Smooth muscle cell (in vitro differentiated cells): ENCODE measurements at regions not wholly inside any gene's neighbourhood (a gene's known extent, or its start where the extent isn't known, plus 50 kb on each side); places are given as distances from the start of the nearest gene placed in this dataset.
A peak's percentile ranks its signal among the peaks of the same experiment; 100 is the strongest.

ENCODE experiments used
- DNase-seq: peaks from one replicate; lab custom pipeline; 2025; ENCODE audit not compliant: unreplicated experiment; lab: John Stamatoyannopoulos, UW
- H2AFZ ChIP-seq: fragments of 200-600 bp; sonication (generic); 2 replicates; pipeline ENCODE4 v1.6.0; 2016; ENCODE audit warnings: antibody characterized with exemption, low read depth, mild to moderate bottlenecking
- H3F3A ChIP-seq: fragments of 200-600 bp; sonication (generic); 2 replicates; pipeline ENCODE4 v1.6.0; 2017; ENCODE audit warnings: antibody characterized with exemption, low read depth
- H3K27ac ChIP-seq: fragments of 200-600 bp; sonication (generic); 2 replicates; pipeline ENCODE4 v1.5.1; 2016; ENCODE audit warnings: low read depth, mild to moderate bottlenecking
- H3K27me3 ChIP-seq: fragments of 200-600 bp; sonication (generic); 2 replicates; pipeline ENCODE4 v1.6.1; 2016; ENCODE audit warnings: low read depth, mild to moderate bottlenecking
- H3K36me3 ChIP-seq: fragments of 200-600 bp; sonication (generic); 2 replicates; pipeline ENCODE4 v1.5.1; 2016; ENCODE audit warnings: low read depth
- H3K4me1 ChIP-seq: fragments of 200-600 bp; sonication (generic); 2 replicates; pipeline ENCODE4 v1.5.1; 2016; ENCODE audit warnings: low read depth
- H3K4me2 ChIP-seq: fragments of 200-600 bp; sonication (generic); 2 replicates; pipeline ENCODE4 v1.6.0; 2016; ENCODE audit warnings: mild to moderate bottlenecking
- H3K4me3 ChIP-seq: fragments of 200-600 bp; sonication (generic); 2 replicates; pipeline ENCODE4 v1.5.1; 2016; ENCODE audit warnings: mild to moderate bottlenecking
- H3K79me2 ChIP-seq: fragments of 200-600 bp; sonication (generic); 2 replicates; pipeline ENCODE4 v1.6.0; 2016; ENCODE audit warnings: low read depth, mild to moderate bottlenecking
- H3K9ac ChIP-seq: fragments of 200-600 bp; sonication (generic); 2 replicates; pipeline ENCODE4 v1.6.0; 2016; ENCODE audit warnings: low read depth
- H3K9me3 ChIP-seq: fragments of 200-600 bp; sonication (generic); replicated peaks from 2 replicates; pipeline ENCODE4 v1.5.1; 2016; ENCODE audit warnings: low read depth
- H4K20me1 ChIP-seq: fragments of 200-600 bp; sonication (generic); 2 replicates; pipeline ENCODE4 v1.6.0; 2016; ENCODE audit warnings: low read depth
- CTCF ChIP-seq: fragments of 200-600 bp; sonication (generic); IDR thresholded peaks from 2 replicates; pipeline ENCODE4 v1.5.1; 2017; ENCODE audit warnings: borderline replicate concordance, mild to moderate bottlenecking, antibody characterized with exemption; ENCODE audit not compliant: insufficient read depth, poor library complexity, severe bottlenecking
- WGBS: methylation state at CpG from one replicate; pipeline ENCODE4 v1.1.7; 2016; ENCODE audit warnings: low lambda C conversion rate; 5-methylcytosine and 5-hydroxymethylcytosine counted together

GRCh38 chr9:87237336-87237735, 260.3 kb upstream of the DAPK1 start:
- Histone ChIP-seq H3K27me3 (no peaks in the 10 kb centered on the region), H3K4me2 (no peak overlapping the region), H3F3A (no peaks in the 10 kb centered on the region), H3K4me3 (no peak overlapping the region), H3K4me1 (no peaks in the 10 kb centered on the region), H3K79me2 (no peaks in the 10 kb centered on the region), H4K20me1 (no peaks in the 10 kb centered on the region), H2AFZ (no peak overlapping the region), H3K9me3 (no peaks in the 10 kb centered on the region), H3K36me3 (no peaks in the 10 kb centered on the region), H3K27ac (no peak overlapping the region), H3K9ac (no peak overlapping the region)
- DNase-seq = no peak
- 74% methylated on average over 4 of the region's 4 CpGs for WGBS
- no peak for TF ChIP-seq CTCF

DNA sequence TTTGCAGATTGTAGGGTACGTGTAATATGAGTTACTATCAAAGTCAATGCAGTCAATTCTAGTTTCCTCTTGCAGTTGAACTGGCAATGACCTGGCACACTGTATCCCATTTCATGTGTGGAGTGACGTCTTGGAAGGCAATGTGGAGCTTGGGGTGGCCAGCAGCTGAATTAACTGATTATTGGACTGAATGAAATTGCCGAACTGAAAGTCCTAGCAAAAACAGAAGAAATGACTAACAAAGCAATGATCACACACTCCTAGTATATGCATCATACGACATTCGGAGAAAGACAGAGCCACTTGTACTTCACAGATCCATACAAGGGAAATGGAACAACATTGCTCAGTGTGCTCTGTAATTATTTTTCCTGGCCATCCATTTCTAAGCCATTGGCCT, 259.1 kb upstream of the DAPK1 start:
- DNase-seq = no peak
- 95% methylated on average over 5 of the region's 5 CpGs for WGBS

DNA sequence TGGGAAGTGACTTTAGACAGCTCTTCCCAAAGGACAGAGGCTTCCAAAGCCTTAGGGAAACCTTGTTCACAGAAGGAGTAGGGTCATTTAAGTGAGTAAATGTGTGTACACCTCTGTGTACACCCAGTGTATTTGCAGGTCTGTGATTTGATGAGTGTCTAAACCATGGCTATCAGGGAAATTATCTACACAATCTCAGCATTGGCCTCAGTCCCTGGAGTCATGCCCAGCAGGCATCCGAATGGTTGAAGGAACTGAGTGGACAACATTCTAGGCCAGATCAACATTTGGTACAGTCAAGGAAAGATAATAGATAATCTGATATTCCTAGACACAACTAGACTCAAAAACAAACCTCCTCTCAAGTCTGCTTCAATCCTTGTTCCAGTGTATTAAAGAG, 258.4 kb upstream of the DAPK1 start:
- no peak overlapping the region for H3K27ac ChIP-seq
- peak overlapping the region; percentile 44 for H2AFZ ChIP-seq
- H3K9me3 ChIP-seq = no peaks in the 10 kb centered on the region

More for the DNA sequence above, 259.1 kb upstream of the DAPK1 start:
- H3K79me2 ChIP-seq = no peaks in the 10 kb centered on the region
- H3K27me3 ChIP-seq = no peaks in the 10 kb centered on the region
- H3K4me2 ChIP-seq = no peak overlapping the region
- no peaks in the 10 kb centered on the region for H3K9me3 ChIP-seq
- no peaks in the 10 kb centered on the region for H3K36me3 ChIP-seq
- no peak overlapping the region for H2AFZ ChIP-seq
- H3K4me3 ChIP-seq = no peak overlapping the region
- H3K4me1 ChIP-seq = no peaks in the 10 kb centered on the region
- no peak overlapping the region for H3K9ac ChIP-seq
- no peak for TF ChIP-seq CTCF
- no peaks in the 10 kb centered on the region for H4K20me1 ChIP-seq
- no peak overlapping the region for H3K27ac ChIP-seq
- H3F3A ChIP-seq = no peaks in the 10 kb centered on the region

More for the DNA sequence above, 258.4 kb upstream of the DAPK1 start:
- no peak overlapping the region for H3K9ac ChIP-seq
- H3K27me3 ChIP-seq = no peaks in the 10 kb centered on the region
- TF ChIP-seq CTCF = no peak
- no peak overlapping the region for H3K4me2 ChIP-seq
- H4K20me1 ChIP-seq = no peaks in the 10 kb centered on the region
- H3K36me3 ChIP-seq = no peaks in the 10 kb centered on the region
- no peaks in the 10 kb centered on the region for H3F3A ChIP-seq
- no peaks in the 10 kb centered on the region for H3K4me1 ChIP-seq
- no peak for DNase-seq
- 80% methylated on average over 1 of the region's 1 CpG for WGBS
- H3K79me2 ChIP-seq = no peaks in the 10 kb centered on the region
- H3K4me3 ChIP-seq = no peak overlapping the region
